ENCODE measurements at regions not wholly inside any gene's neighbourhood (a gene's known extent, or its start where the extent isn't known, plus 50 kb on each side); places are given as distances from the start of the nearest gene placed in this dataset.

DNA sequence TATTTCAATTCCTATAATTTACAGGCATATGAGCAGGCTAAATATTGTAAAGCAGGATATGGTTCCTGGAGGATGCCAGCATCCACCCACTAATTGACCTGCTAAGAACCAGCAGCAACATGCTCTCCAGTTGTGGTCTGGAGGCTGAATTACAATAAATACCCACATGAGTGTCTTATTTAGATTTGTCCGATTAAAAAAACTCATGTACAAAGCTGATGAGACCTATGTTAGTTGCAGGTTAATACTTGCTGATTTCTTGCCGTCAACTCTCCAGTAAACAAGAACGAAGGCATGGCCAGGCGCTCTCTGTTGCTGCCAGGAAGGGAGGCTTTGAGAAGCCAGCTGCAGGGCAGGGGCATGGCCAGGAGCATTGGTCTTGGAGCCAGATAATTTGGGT lies 169.3 kb upstream of the PRICKLE1 start:
- dilution Hi-C loops (cut with MboI; ENCODE audit: extremely low pct_ligation_motif_present, low sequenced_read_pairs) = no loop called here

More for the DNA sequence above, 169.3 kb upstream of the PRICKLE1 start:
- intact Hi-C loops (cut with micrococcal nuclease) = no loop called here
- Histone ChIP-seq H3K4me3 (replicated peaks in 1 of 3; ENCODE audit: insufficient read depth in 1 of 3, low read depth in 1 of 3, low read length in 3 of 3) (no peak overlapping the region), H2AFZ (ENCODE audit: low read depth, low read length) (no peak overlapping the region), H3K9ac (replicated peaks; ENCODE audit: extremely low read depth, insufficient read depth, low read length) (no peak overlapping the region), H3K9me1 (replicated peaks; ENCODE audit: control insufficient read depth, extremely low read depth, insufficient read depth, low read length) (no peaks in the 10 kb centered on the region), H3K9me3 (replicated peaks; ENCODE audit: control insufficient read depth, insufficient read depth, low read length) (no peaks in the 10 kb centered on the region), H3K36me3 (ENCODE audit: control insufficient read depth in 2 of 2, extremely low read depth in 1 of 2, insufficient read depth in 2 of 2, low read length in 2 of 2) (no peaks in the 10 kb centered on the region), H3K4me1 (ENCODE audit: control insufficient read depth, extremely low read depth, insufficient read depth, low read length) (no peaks in the 10 kb centered on the region), H3K27ac (ENCODE audit: insufficient read depth, low read depth, low read length) (no peak overlapping the region), H3K79me2 (ENCODE audit: control insufficient read depth, insufficient read depth, low read length) (no peaks in the 10 kb centered on the region), H3K27me3 (ENCODE audit: control insufficient read depth in 2 of 2, insufficient read depth in 2 of 2, low read length in 2 of 2) (no peaks in the 10 kb centered on the region), H4K20me1 (replicated peaks; ENCODE audit: control insufficient read depth, extremely low read depth, insufficient read depth, low read length) (no peaks in the 10 kb centered on the region), H3K4me2 (ENCODE audit: insufficient read depth, low read length) (no peak overlapping the region)
- POLR2A ChIA-PET = interaction anchor here (1.1 kb wide), 1 partner anchor 11 kb away, joined by 3 read pairs; no protein-coding TSS in a partner anchor
- CTCF ChIA-PET = no interaction called here
- FAIRE-seq = no peak
- no TSS peak for BruUV-seq (replicated peaks)
- DNase-seq (ENCODE audit: low read depth, low spot score) = no peak
- TF ChIP-seq CTCF (IDR thresholded peaks at IDR 0.05; ENCODE audit: extremely low read depth in 1 of 2, insufficient read depth in 1 of 2, low read depth in 1 of 2, low read length in 2 of 2) (no peak), EZH2 (IDR thresholded peaks at IDR 0.05; ENCODE audit: borderline replicate concordance, low read depth, low read length, severe bottlenecking) (no peak), POLR2A (IDR thresholded peaks at IDR 0.05; ENCODE audit: low read depth, low read length) (no peak), JUN (IDR thresholded peaks at IDR 0.05; ENCODE audit: borderline replicate concordance, insufficient read depth, insufficient read length, low read depth) (no peak), GATA2 (IDR thresholded peaks at IDR 0.05; ENCODE audit: insufficient read depth, insufficient read length, low read depth, low read length) (no peak), FOS (IDR thresholded peaks at IDR 0.05; ENCODE audit: borderline replicate concordance, insufficient read depth, low read length) (no peak), POLR2AphosphoS5 (IDR thresholded peaks at IDR 0.05; ENCODE audit: insufficient read depth, low read depth, low read length) (no peak)
- TF ChIP-seq, protein P1, sequence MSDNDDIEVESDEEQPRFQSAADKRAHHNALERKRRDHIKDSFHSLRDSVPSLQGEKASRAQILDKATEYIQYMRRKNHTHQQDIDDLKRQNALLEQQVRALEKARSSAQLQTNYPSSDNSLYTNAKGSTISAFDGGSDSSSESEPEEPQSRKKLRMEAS (IDR thresholded peaks at IDR 0.05; ENCODE audit: insufficient read depth, insufficient read length) = no peak

Measured in endothelial cell of umbilical vein (primary cell).